Mesenteric fat pad (tissue), 1 donor: ENCODE measurements at regions not wholly inside any gene's neighbourhood (a gene's known extent, or its start where the extent isn't known, plus 50 kb on each side); places are given as distances from the start of the nearest gene placed in this dataset.

ENCODE experiments used
- DNase-seq: peaks from one replicate; pipeline ENCODE4 v3.0.0-alpha.2; 2020; ENCODE audit warnings: low spot score
- donor health status: DM: yes; HTN: yes; CAD: no.

- DNase-seq: no peak
Observed at GRCh38 chr1:244219149-244219548, 168.1 kb downstream of the ZBTB18 start.

GRCh38 chr1:244219802-244220201, 168.7 kb downstream of the ZBTB18 start:
- no peak for DNase-seq

GRCh38 chr1:244220410-244220809, 169.3 kb downstream of the ZBTB18 start:
- DNase-seq: no peak

- no peak for DNase-seq
Observed at GRCh38 chr1:244221991-244222390, 170.9 kb downstream of the ZBTB18 start.

GRCh38 chr1:244224487-244225430, 173.7 kb downstream of the ZBTB18 start:
- no peak for DNase-seq

GRCh38 chr1:244226435-244226834, 175.4 kb downstream of the ZBTB18 start:
- no peak for DNase-seq

GRCh38 chr1:244230470-244230869, 179.4 kb downstream of the ZBTB18 start:
- DNase-seq: no peak

GRCh38 chr1:244231193-244231571, 180.1 kb downstream of the ZBTB18 start:
- DNase-seq: peak; percentile 64

- no peak for DNase-seq
Observed at GRCh38 chr1:244231572-244232315, 180.7 kb downstream of the ZBTB18 start.

GRCh38 chr1:244234009-244234643, 183.0 kb downstream of the ZBTB18 start:
- DNase-seq: no peak

- no peak for DNase-seq
Observed at GRCh38 chr1:244235157-244235556, 184.1 kb downstream of the ZBTB18 start.

- DNase-seq: no peak
Observed at GRCh38 chr1:244236101-244236500, 185.0 kb downstream of the ZBTB18 start.

- no peak for DNase-seq
Observed at GRCh38 chr1:244236721-244237120, 185.6 kb downstream of the ZBTB18 start.

GRCh38 chr1:244237445-244237844, 186.4 kb downstream of the ZBTB18 start:
- no peak for DNase-seq

- DNase-seq: no peak
Observed at GRCh38 chr1:244239261-244239770, 188.2 kb downstream of the ZBTB18 start.

- no peak for DNase-seq
Observed at GRCh38 chr1:244241438-244241837, 190.4 kb downstream of the ZBTB18 start.

GRCh38 chr1:244242446-244242845, 191.4 kb downstream of the ZBTB18 start:
- DNase-seq: no peak

GRCh38 chr1:244246334-244246733, 195.3 kb downstream of the ZBTB18 start:
- DNase-seq: no peak

GRCh38 chr1:244248426-244248825, 197.3 kb downstream of the ZBTB18 start:
- DNase-seq: no peak

- no peak for DNase-seq
Observed at GRCh38 chr1:244252211-244252610, 199.5 kb downstream of the ADSS2 start.

GRCh38 chr1:244254467-244254866, 197.2 kb downstream of the ADSS2 start:
- no peak for DNase-seq
